ENCODE measurements at regions not wholly inside any gene's neighbourhood (a gene's known extent, or its start where the extent isn't known, plus 50 kb on each side); places are given as distances from the start of the nearest gene placed in this dataset.

DNA sequence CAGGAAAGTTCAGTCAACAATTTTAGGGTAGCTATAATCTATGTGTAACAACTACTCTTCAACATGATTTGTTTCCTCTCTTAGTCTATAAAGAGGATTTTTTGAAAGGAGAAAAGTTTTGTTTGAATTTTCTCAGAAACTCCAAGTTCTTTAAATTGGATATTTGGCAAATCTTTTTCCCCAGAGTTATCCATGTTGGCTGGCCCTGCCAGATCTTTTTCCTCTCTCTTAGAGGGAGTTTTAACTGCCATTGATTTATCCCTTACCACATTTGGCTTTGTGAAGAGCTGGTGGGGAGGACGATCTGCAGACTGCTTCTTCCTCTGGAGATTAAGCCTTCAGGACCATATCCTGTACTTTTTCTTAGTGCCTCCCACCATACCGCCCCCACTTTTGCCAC lies 64.9 kb upstream of the ROPN1 start:
- TF ChIP-seq, protein P1, sequence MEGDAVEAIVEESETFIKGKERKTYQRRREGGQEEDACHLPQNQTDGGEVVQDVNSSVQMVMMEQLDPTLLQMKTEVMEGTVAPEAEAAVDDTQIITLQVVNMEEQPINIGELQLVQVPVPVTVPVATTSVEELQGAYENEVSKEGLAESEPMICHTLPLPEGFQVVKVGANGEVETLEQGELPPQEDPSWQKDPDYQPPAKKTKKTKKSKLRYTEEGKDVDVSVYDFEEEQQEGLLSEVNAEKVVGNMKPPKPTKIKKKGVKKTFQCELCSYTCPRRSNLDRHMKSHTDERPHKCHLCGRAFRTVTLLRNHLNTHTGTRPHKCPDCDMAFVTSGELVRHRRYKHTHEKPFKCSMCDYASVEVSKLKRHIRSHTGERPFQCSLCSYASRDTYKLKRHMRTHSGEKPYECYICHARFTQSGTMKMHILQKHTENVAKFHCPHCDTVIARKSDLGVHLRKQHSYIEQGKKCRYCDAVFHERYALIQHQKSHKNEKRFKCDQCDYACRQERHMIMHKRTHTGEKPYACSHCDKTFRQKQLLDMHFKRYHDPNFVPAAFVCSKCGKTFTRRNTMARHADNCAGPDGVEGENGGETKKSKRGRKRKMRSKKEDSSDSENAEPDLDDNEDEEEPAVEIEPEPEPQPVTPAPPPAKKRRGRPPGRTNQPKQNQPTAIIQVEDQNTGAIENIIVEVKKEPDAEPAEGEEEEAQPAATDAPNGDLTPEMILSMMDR (IDR thresholded peaks at IDR 0.05; ENCODE audit: control extremely low read depth in 1 of 3, insufficient read depth in 1 of 3, low read depth in 1 of 3, low read length in 3 of 3) = no peak
- TF ChIP-seq YY1 (IDR thresholded peaks at IDR 0.05; ENCODE audit: low read depth, low read length) (no peak), ZNF274 (IDR thresholded peaks at IDR 0.05; ENCODE audit: borderline replicate concordance, extremely low read depth, low read length) (no peak), JUN (IDR thresholded peaks at IDR 0.05; ENCODE audit: low read depth, low read length) (no peak), GTF2F1 (IDR thresholded peaks at IDR 0.05; ENCODE audit: borderline replicate concordance, low read depth, low read length) (no peak), KDM1A (IDR thresholded peaks at IDR 0.05; ENCODE audit: borderline replicate concordance, low read length) (no peak), POLR2A (IDR thresholded peaks at IDR 0.05; ENCODE audit: control extremely low read depth in 1 of 2, low read depth in 2 of 2, low read length in 2 of 2) (no peak), SP1 (IDR thresholded peaks at IDR 0.05; ENCODE audit: low read depth, low read length) (no peak), RAD21 (IDR thresholded peaks at IDR 0.05 in 1 of 2, conservative IDR thresholded peaks at IDR 0.05 in 1 of 2; ENCODE audit: low read depth in 2 of 2, low read length in 2 of 2) (no peak), NRF1 (IDR thresholded peaks at IDR 0.05; ENCODE audit: low read depth, low read length) (no peak), CBX5 (IDR thresholded peaks at IDR 0.05; ENCODE audit: low read depth, low read length) (no peak), HDAC6 (IDR thresholded peaks at IDR 0.05; ENCODE audit: low read depth, low read length) (no peak)
- TF ChIP-seq, protein P2, sequence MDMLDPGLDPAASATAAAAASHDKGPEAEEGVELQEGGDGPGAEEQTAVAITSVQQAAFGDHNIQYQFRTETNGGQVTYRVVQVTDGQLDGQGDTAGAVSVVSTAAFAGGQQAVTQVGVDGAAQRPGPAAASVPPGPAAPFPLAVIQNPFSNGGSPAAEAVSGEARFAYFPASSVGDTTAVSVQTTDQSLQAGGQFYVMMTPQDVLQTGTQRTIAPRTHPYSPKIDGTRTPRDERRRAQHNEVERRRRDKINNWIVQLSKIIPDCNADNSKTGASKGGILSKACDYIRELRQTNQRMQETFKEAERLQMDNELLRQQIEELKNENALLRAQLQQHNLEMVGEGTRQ (IDR thresholded peaks at IDR 0.05; ENCODE audit: low read length) = no peak
